Parathyroid adenoma (tissue), 2 donors: ENCODE measurements at regions not wholly inside any gene's neighbourhood (a gene's known extent, or its start where the extent isn't known, plus 50 kb on each side); places are given as distances from the start of the nearest gene placed in this dataset.
A peak's percentile ranks its signal among the peaks of the same experiment; 100 is the strongest.
"Not testable (repeated sequence)": the region's sequence is repeated elsewhere in the genome, so short reads cannot be mapped to it uniquely, and the experiment has no call there.

Experiments
- H2AFZ ChIP-seq: fragments of 300-600 bp; sonication (generic); one replicate; pipeline ENCODE4 v1.7.0; 2017; ENCODE audit warnings: antibody characterized with exemption, mild to moderate bottlenecking
- H3K27ac ChIP-seq: fragments of 300-600 bp; sonication (generic); one replicate; pipeline ENCODE4 v1.7.0; 2017
- H3K27me3 ChIP-seq: fragments of 300-600 bp; sonication (generic); one replicate; pipeline ENCODE4 v1.7.0; 2017; ENCODE audit warnings: low read length; ENCODE audit not compliant: control insufficient read depth, insufficient read depth
- H3K36me3 ChIP-seq: fragments of 300-600 bp; sonication (generic); one replicate; pipeline ENCODE4 v1.7.0; 2017; ENCODE audit warnings: low read length; ENCODE audit not compliant: control insufficient read depth, insufficient read depth
- H3K4me1 ChIP-seq: fragments of 300-600 bp; sonication (generic); one replicate; pipeline ENCODE4 v1.7.0; 2017; ENCODE audit warnings: control low read depth
- H3K4me2 ChIP-seq: fragments of 300-600 bp; sonication (generic); one replicate; pipeline ENCODE4 v1.7.0; 2017; ENCODE audit warnings: low read length
- H3K4me3 ChIP-seq: fragments of 300-600 bp; sonication (generic); one replicate; pipeline ENCODE4 v1.7.0; 2017; ENCODE audit warnings: low read depth, low read length
- H3K79me2 ChIP-seq: fragments of 300-600 bp; sonication (generic); one replicate; pipeline ENCODE4 v1.7.0; 2017; ENCODE audit warnings: control low read depth
- H3K9ac ChIP-seq: fragments of 300-600 bp; sonication (generic); one replicate; pipeline ENCODE4 v1.7.0; 2017; ENCODE audit warnings: mild to moderate bottlenecking
- H3K9me3 ChIP-seq: fragments of 300-600 bp; sonication (generic); one replicate; pipeline ENCODE4 v1.7.0; 2017; ENCODE audit warnings: low read length; ENCODE audit not compliant: control insufficient read depth
- TF ChIP-seq, protein P1 (sequence below): fragments of 300-600 bp; sonication (generic); IDR thresholded peaks from one replicate; pipeline ENCODE4 v1.7.0; 2017; ENCODE audit warnings: antibody characterized with exemption, mild to moderate bottlenecking
- donor health status: primary hyperparathyroidism.

DNA sequence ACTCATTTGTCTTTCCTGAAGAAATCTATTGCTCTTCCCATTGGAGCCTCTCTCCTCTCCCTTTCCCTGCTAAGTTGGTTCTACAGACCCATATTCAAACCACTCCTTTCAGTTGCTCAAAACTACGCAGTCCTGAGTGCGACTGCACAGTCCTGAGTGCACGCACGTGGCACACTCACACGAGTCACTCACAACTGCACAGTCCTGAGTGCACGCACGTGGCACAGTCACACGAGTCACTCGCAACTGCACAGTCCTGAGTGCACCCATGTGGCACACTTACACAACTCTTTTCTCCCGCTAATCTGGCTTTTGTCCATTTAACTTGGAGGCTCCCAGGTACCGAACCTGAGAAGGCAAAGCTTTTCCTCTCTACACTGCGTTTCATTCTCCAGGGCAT, 159.7 kb downstream of the RNASET2 start:
- Histone ChIP-seq H3K36me3 (no peaks in the 10 kb centered on the region), H3K79me2 (no peaks in the 10 kb centered on the region), H2AFZ (no peak overlapping the region), H3K27ac (no peak overlapping the region), H3K4me3 (no peak overlapping the region), H3K4me2 (no peak overlapping the region), H3K9ac (no peak overlapping the region), H3K9me3 (no peaks in the 10 kb centered on the region), H3K4me1 (no peaks in the 10 kb centered on the region), H3K27me3 (no peaks in the 10 kb centered on the region)
- TF ChIP-seq, protein P1, sequence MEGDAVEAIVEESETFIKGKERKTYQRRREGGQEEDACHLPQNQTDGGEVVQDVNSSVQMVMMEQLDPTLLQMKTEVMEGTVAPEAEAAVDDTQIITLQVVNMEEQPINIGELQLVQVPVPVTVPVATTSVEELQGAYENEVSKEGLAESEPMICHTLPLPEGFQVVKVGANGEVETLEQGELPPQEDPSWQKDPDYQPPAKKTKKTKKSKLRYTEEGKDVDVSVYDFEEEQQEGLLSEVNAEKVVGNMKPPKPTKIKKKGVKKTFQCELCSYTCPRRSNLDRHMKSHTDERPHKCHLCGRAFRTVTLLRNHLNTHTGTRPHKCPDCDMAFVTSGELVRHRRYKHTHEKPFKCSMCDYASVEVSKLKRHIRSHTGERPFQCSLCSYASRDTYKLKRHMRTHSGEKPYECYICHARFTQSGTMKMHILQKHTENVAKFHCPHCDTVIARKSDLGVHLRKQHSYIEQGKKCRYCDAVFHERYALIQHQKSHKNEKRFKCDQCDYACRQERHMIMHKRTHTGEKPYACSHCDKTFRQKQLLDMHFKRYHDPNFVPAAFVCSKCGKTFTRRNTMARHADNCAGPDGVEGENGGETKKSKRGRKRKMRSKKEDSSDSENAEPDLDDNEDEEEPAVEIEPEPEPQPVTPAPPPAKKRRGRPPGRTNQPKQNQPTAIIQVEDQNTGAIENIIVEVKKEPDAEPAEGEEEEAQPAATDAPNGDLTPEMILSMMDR: no peak

DNA sequence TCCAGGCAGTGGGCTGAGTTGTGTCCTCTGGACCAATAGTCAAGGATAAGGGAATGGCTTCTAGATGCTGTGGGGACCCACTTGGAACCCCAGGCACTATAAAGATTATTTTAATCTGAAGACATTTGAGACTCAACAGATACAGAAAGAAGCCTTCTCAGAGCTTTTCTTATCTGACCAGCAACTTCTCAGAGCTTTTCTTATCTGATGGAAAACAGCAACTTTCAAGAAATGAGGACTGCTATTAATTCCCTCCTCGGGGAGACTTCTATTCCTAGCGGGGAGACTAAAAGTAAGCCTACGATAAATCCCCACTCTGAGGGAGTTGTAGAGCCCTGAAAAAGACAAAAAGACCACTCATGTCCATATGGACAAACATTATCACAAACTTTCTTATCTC, 160.5 kb downstream of the RNASET2 start:
- Histone ChIP-seq H2AFZ (no peak overlapping the region), H3K36me3 (no peaks in the 10 kb centered on the region), H3K4me2 (no peak overlapping the region), H3K4me3 (no peak overlapping the region), H3K27me3 (no peaks in the 10 kb centered on the region), H3K9ac (no peak overlapping the region), H3K27ac (no peak overlapping the region), H3K4me1 (no peaks in the 10 kb centered on the region), H3K79me2 (no peaks in the 10 kb centered on the region), H3K9me3 (no peaks in the 10 kb centered on the region)
- TF ChIP-seq, protein P1: no peak

DNA sequence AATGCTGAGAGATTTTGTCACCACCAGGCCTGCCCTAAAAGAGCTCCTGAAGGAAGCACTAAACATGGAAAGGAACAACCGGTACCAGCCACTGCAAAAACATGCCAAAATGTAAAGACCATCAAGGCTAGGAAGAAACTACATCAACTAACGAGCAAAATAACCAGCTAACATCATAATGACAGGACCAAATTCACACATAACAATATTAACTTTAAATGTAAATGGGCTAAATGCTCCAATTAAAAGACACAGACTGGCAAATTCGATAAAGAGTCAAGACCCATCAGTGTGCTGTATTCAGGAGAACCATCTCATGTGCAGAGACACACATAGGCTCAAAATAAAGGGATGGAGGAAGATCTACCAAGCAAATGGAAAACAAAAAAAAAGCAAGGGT, 163.8 kb upstream of the RPS6KA2 start:
- not testable (repeated sequence) for H3K4me3 ChIP-seq, H3K9me3 ChIP-seq, H3K4me2 ChIP-seq, H3K79me2 ChIP-seq, H3K27ac ChIP-seq, H3K9ac ChIP-seq, H3K27me3 ChIP-seq, H2AFZ ChIP-seq, H3K36me3 ChIP-seq, H3K4me1 ChIP-seq

DNA sequence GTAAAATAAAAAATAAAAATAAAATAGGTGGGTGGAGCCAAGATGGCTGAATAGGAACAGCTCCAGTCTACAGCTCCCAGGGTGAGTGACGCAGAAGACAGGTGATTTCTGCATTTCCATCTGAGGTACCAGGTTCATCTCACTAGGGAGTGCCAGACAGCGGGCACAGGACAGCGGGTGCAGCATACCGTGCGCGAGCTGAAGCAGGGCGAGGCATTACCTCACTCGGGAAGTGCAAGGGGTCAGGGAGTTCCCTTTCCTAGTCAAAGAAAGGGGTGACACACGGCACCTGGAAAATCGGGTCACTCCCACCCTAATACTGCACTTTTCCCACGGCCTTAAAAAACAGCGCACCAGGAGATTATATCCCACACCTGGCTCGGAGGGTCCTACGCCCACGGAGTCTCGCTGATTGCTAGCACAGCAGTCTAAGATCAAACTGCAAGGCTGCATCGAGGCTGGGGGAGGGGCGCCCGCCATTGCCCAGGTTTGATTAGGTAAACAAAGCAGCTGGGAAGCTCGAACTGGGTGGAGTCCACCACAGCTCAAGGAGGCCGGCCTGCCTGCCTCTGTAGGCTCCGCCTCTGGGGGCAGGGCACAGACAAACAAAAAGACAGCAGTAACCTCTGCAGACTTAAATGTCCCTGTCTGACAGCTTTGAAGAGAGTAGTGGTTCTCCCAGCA, 161.9 kb upstream of the RPS6KA2 start:
- H3K9ac ChIP-seq, H3K27me3 ChIP-seq, H3K4me2 ChIP-seq, H2AFZ ChIP-seq, H3K79me2 ChIP-seq, H3K9me3 ChIP-seq, H3K36me3 ChIP-seq, H3K27ac ChIP-seq, H3K4me3 ChIP-seq, H3K4me1 ChIP-seq: not testable (repeated sequence)

DNA sequence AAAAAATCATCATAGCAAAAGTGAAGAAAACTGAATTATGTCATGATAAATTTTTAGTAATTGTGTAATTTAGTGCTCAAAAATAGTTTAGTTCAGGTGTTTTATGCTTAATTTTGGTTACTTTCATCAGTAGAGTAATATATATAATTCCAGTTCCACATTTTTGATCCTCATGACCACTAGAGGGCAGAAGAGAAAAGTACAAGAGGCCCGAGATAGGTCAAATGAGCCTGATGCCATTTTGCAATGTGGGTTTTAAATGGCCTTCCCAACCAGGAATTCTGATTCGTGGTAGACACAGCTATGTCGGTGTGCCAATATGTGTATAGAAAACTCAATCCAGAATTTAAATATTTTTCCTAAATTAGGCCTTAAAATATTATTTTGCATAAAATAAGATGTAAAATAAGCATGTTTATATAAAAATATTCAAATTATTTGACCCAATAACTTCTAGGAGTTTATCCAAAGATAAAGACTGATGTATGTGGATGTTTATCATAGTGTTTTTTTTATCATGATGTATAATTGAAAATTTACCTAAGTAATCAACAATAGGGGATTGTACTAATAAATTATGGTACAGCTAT, 159.7 kb upstream of the RPS6KA2 start:
- peak overlapping the region; percentile 17 for H2AFZ ChIP-seq
- TF ChIP-seq, protein P1: peak; percentile 86
- no peaks in the 10 kb centered on the region for H3K36me3 ChIP-seq
- H3K9me3 ChIP-seq: no peaks in the 10 kb centered on the region
- no peak overlapping the region for H3K4me2 ChIP-seq
- no peak overlapping the region for H3K27ac ChIP-seq
- H3K27me3 ChIP-seq: no peaks in the 10 kb centered on the region
- H3K4me3 ChIP-seq: no peak overlapping the region
- H3K79me2 ChIP-seq: no peaks in the 10 kb centered on the region
- no peaks in the 10 kb centered on the region for H3K4me1 ChIP-seq
- no peak overlapping the region for H3K9ac ChIP-seq

DNA sequence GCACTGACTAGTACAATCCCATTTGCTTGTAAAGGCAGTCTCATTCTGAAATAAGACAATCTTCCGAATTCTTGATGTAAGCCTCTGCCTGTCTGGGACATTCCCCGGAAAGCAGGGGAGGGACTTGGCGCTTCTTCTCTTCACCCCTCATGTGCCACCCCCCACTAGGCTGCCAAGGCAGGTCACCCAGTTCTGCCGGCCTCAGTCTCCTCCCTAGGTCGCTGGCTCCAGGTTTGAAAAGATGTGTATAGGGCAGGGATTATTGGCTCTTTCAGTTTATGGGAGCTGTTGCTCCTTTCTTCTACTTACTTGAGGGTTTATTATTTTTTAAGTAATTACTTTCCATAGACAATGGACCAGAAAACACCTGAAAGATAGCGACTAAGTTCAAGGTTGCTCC, 158.1 kb upstream of the RPS6KA2 start:
- Histone ChIP-seq H3K9me3 (no peaks in the 10 kb centered on the region), H3K4me2 (no peak overlapping the region), H3K9ac (no peak overlapping the region), H3K4me3 (no peak overlapping the region), H3K27me3 (no peaks in the 10 kb centered on the region), H3K79me2 (no peaks in the 10 kb centered on the region), H3K27ac (no peak overlapping the region), H3K36me3 (no peaks in the 10 kb centered on the region), H2AFZ (no peak overlapping the region), H3K4me1 (no peaks in the 10 kb centered on the region)
- TF ChIP-seq, protein P1: no peak
